KOPT-K1 (cell line): ENCODE measurements at regions not wholly inside any gene's neighbourhood (a gene's known extent, or its start where the extent isn't known, plus 50 kb on each side); places are given as distances from the start of the nearest gene placed in this dataset.

Experiments
- H3K27ac ChIP-seq: fragments of 200-600 bp; sonication (generic); 2 replicates; pipeline ENCODE4 v1.5.1; 2016; ENCODE audit warnings: antibody characterized with exemption, mild to moderate bottlenecking, low read depth, low read length; ENCODE audit not compliant: poor library complexity, severe bottlenecking
- H3K36me3 ChIP-seq: fragments of 200-600 bp; sonication (generic); 2 replicates; pipeline ENCODE4 v1.5.1; 2017; ENCODE audit warnings: antibody characterized with exemption, mild to moderate bottlenecking, low read length, moderate library complexity; ENCODE audit not compliant: insufficient read depth
- H3K9me3 ChIP-seq: fragments of 200-600 bp; sonication (generic); 2 replicates; pipeline ENCODE4 v1.5.1; 2017; ENCODE audit warnings: antibody characterized with exemption, low read length, mild to moderate bottlenecking; ENCODE audit not compliant: insufficient read depth, poor library complexity, severe bottlenecking

- Histone ChIP-seq H3K27ac (no peak overlapping the region), H3K9me3 (peaks cover 5% of the 10 kb centered on the region), H3K36me3 (no peaks in the 10 kb centered on the region)
These were observed 117.6 kb downstream of the ZNF280B start for GRCh38 chr22:22390989-22391388.

- Histone ChIP-seq H3K36me3 (no peaks in the 10 kb centered on the region), H3K27ac (no peak overlapping the region)
These were observed 117.0 kb downstream of the ZNF280B start for GRCh38 chr22:22391543-22391942.

GRCh38 chr22:22392131-22392530, 116.4 kb downstream of the ZNF280B start:
- Histone ChIP-seq H3K27ac (no peak overlapping the region), H3K36me3 (no peaks in the 10 kb centered on the region), H3K9me3 (peaks cover 5% of the 10 kb centered on the region)

More at GRCh38 chr22:22391543-22391942, 117.0 kb downstream of the ZNF280B start:
- H3K9me3 ChIP-seq: peaks cover 5% of the 10 kb centered on the region

GRCh38 chr22:22394591-22394990, 114.0 kb downstream of the ZNF280B start:
- Histone ChIP-seq H3K9me3 (peaks cover 5% of the 10 kb centered on the region), H3K36me3 (no peaks in the 10 kb centered on the region), H3K27ac (no peak overlapping the region)

GRCh38 chr22:22395245-22395644, 113.3 kb downstream of the ZNF280B start:
- Histone ChIP-seq H3K36me3 (no peaks in the 10 kb centered on the region), H3K9me3 (peaks cover 5% of the 10 kb centered on the region), H3K27ac (no peak overlapping the region)

GRCh38 chr22:22396741-22397291, 111.7 kb downstream of the ZNF280B start:
- Histone ChIP-seq H3K27ac (no peak overlapping the region), H3K36me3 (no peaks in the 10 kb centered on the region), H3K9me3 (peaks cover 5% of the 10 kb centered on the region)

GRCh38 chr22:22397292-22397870, 111.2 kb downstream of the ZNF280B start:
- Histone ChIP-seq H3K36me3 (no peaks in the 10 kb centered on the region), H3K9me3 (peaks cover 5% of the 10 kb centered on the region), H3K27ac (no peak overlapping the region)

GRCh38 chr22:22397875-22398524, 110.5 kb downstream of the ZNF280B start:
- Histone ChIP-seq H3K9me3 (peaks cover 5% of the 10 kb centered on the region), H3K27ac (no peak overlapping the region)

GRCh38 chr22:22398530-22399327, 109.8 kb downstream of the ZNF280B start:
- Histone ChIP-seq H3K9me3 (peaks cover 4% of the 10 kb centered on the region), H3K27ac (no peak overlapping the region), H3K36me3 (no peaks in the 10 kb centered on the region)

More at GRCh38 chr22:22397875-22398524, 110.5 kb downstream of the ZNF280B start:
- H3K36me3 ChIP-seq: no peaks in the 10 kb centered on the region

GRCh38 chr22:22400099-22400498, 108.4 kb downstream of the ZNF280B start:
- no peaks in the 10 kb centered on the region for H3K9me3 ChIP-seq
- H3K27ac ChIP-seq: no peak overlapping the region
- no peaks in the 10 kb centered on the region for H3K36me3 ChIP-seq

GRCh38 chr22:22400964-22401363, 107.6 kb downstream of the ZNF280B start:
- Histone ChIP-seq H3K9me3 (no peaks in the 10 kb centered on the region), H3K27ac (no peak overlapping the region)

GRCh38 chr22:22401381-22401780, 107.2 kb downstream of the ZNF280B start:
- Histone ChIP-seq H3K9me3 (no peaks in the 10 kb centered on the region), H3K27ac (no peak overlapping the region), H3K36me3 (no peaks in the 10 kb centered on the region)

More at GRCh38 chr22:22400964-22401363, 107.6 kb downstream of the ZNF280B start:
- H3K36me3 ChIP-seq: no peaks in the 10 kb centered on the region

GRCh38 chr22:22403306-22403705, 105.2 kb downstream of the ZNF280B start:
- H3K36me3 ChIP-seq: no peaks in the 10 kb centered on the region
- no peak overlapping the region for H3K27ac ChIP-seq
- no peaks in the 10 kb centered on the region for H3K9me3 ChIP-seq

GRCh38 chr22:22403771-22404170, 104.8 kb downstream of the ZNF280B start:
- H3K36me3 ChIP-seq: no peaks in the 10 kb centered on the region
- H3K9me3 ChIP-seq: no peaks in the 10 kb centered on the region
- no peak overlapping the region for H3K27ac ChIP-seq

GRCh38 chr22:22404598-22405284, 103.8 kb downstream of the ZNF280B start:
- no peak overlapping the region for H3K27ac ChIP-seq
- no peaks in the 10 kb centered on the region for H3K9me3 ChIP-seq
- no peaks in the 10 kb centered on the region for H3K36me3 ChIP-seq
